Endothelial cell of umbilical vein (primary cell): ENCODE measurements at regions not wholly inside any gene's neighbourhood (a gene's known extent, or its start where the extent isn't known, plus 50 kb on each side); places are given as distances from the start of the nearest gene placed in this dataset.

Experiments
- BruUV-seq: library from RNA; stranded (reverse); fragments of 400-500 nt; replicated peaks from 2 replicates; lab custom pipeline; 2021; lab: Mats Ljungman, UMichigan
- CTCF ChIA-PET: fragments of 300-600, 350-600 bp; sonication (Branson Sonifier 250); formaldehyde crosslinking; loops from one replicate; lab custom pipeline; 2021; ENCODE audit warnings: antibody characterized with exemption, inconsistent platforms; lab: Charles Lee
- POLR2A ChIA-PET: fragments of 300-600, 350-600 bp; sonication (Branson Sonifier 250); formaldehyde crosslinking; loops from one replicate; lab custom pipeline; 2021; ENCODE audit warnings: antibody characterized with exemption, inconsistent platforms; lab: Charles Lee
- DNase-seq: peaks from one replicate; pipeline ENCODE4 v3.0.0-alpha.2; 2011; ENCODE audit warnings: low read depth, low spot score
- FAIRE-seq: peaks from 2 replicates; lab custom pipeline; 2011; peaks lifted over from hg19 to GRCh38; lab: Jason Lieb, UNC
- H2AFZ ChIP-seq: 2 replicates; pipeline ENCODE4 v1.6.0; 2012; ENCODE audit warnings: low read depth, low read length, control low read depth, inconsistent platforms
- H3K27ac ChIP-seq: 2 replicates; pipeline ENCODE4 v1.5.1; 2011; ENCODE audit warnings: low read depth, mild to moderate bottlenecking, control low read depth, low read length, moderate library complexity; ENCODE audit not compliant: insufficient read depth
- H3K27me3 ChIP-seq, 2 experiments: 2 replicates each; pipeline versions ENCODE4 v1.6.0 to v1.6.1; 2011; ENCODE audit warnings: low read length in 2 of 2, mixed read lengths in 1 of 2; ENCODE audit not compliant: control insufficient read depth in 2 of 2, insufficient read depth in 2 of 2
- H3K36me3 ChIP-seq, 2 experiments: 2 replicates in 1 of 2; 3 replicates in 1 of 2; pipeline ENCODE4 v1.5.1; 2011; ENCODE audit warnings: low read length in 2 of 2, mild to moderate bottlenecking in 1 of 2, moderate library complexity in 1 of 2; ENCODE audit not compliant: control insufficient read depth in 2 of 2, insufficient read depth in 2 of 2; ENCODE audit errors: extremely low read depth in 1 of 2
- H3K4me1 ChIP-seq: 3 replicates; pipeline ENCODE4 v1.5.1; 2011; ENCODE audit warnings: mild to moderate bottlenecking, low read length; ENCODE audit not compliant: control insufficient read depth, insufficient read depth; ENCODE audit errors: extremely low read depth
- H3K4me2 ChIP-seq: 2 replicates; pipeline ENCODE4 v1.6.1; 2011; ENCODE audit warnings: low read length, control low read depth, mixed read lengths; ENCODE audit not compliant: insufficient read depth
- H3K4me3 ChIP-seq, 3 experiments: fragments of 200-600 bp in 1 of 3; sonication (generic), shearing (Covaris generic) in 1 of 3; replicated peaks in 1 of 3; 2 replicates each; pipeline ENCODE4 v1.5.1; 2011 to 2016; ENCODE audit warnings: control low read depth in 3 of 3, low read length in 3 of 3, mild to moderate bottlenecking in 2 of 3, inconsistent platforms in 1 of 3, low read depth in 1 of 3, moderate library complexity in 1 of 3; ENCODE audit not compliant: insufficient read depth in 1 of 3
- H3K79me2 ChIP-seq: 2 replicates; pipeline ENCODE4 v1.6.0; 2012; ENCODE audit warnings: low read length, inconsistent platforms; ENCODE audit not compliant: control insufficient read depth, insufficient read depth
- H3K9ac ChIP-seq: replicated peaks from 2 replicates; pipeline ENCODE3; 2011; ENCODE audit warnings: low read length, control low read depth; ENCODE audit not compliant: insufficient read depth; ENCODE audit errors: extremely low read depth
- H3K9me1 ChIP-seq: replicated peaks from 3 replicates; pipeline ENCODE4 v1.6.0; 2011; ENCODE audit warnings: mild to moderate bottlenecking, low read length; ENCODE audit not compliant: control insufficient read depth, insufficient read depth; ENCODE audit errors: extremely low read depth
- H3K9me3 ChIP-seq: replicated peaks from 2 replicates; pipeline ENCODE4 v1.5.1; 2012; ENCODE audit warnings: low read length, inconsistent platforms; ENCODE audit not compliant: control insufficient read depth, insufficient read depth
- H4K20me1 ChIP-seq: replicated peaks from 2 replicates; pipeline ENCODE3; 2011; ENCODE audit warnings: mild to moderate bottlenecking, low read length; ENCODE audit not compliant: control insufficient read depth, insufficient read depth; ENCODE audit errors: extremely low read depth
- EZH2 ChIP-seq: IDR thresholded peaks from 2 replicates; pipeline ENCODE4 v1.6.1; 2012; ENCODE audit warnings: borderline replicate concordance, low read depth, mild to moderate bottlenecking, moderate library complexity, low read length, inconsistent platforms; ENCODE audit not compliant: severe bottlenecking
- FOS ChIP-seq: IDR thresholded peaks from 2 replicates; pipeline ENCODE4 v1.6.1; 2011; ENCODE audit warnings: mild to moderate bottlenecking, low read length, moderate library complexity, borderline replicate concordance; ENCODE audit not compliant: insufficient read depth
- GATA2 ChIP-seq: IDR thresholded peaks from 2 replicates; pipeline ENCODE4 v1.7.0; 2011; ENCODE audit warnings: low read depth, mild to moderate bottlenecking, moderate library complexity, mixed read lengths, low read length; ENCODE audit not compliant: insufficient read length, insufficient read depth
- JUN ChIP-seq: IDR thresholded peaks from 2 replicates; pipeline ENCODE4 v1.6.1; 2011; ENCODE audit warnings: borderline replicate concordance, low read depth; ENCODE audit not compliant: insufficient read length, insufficient read depth
- MYC ChIP-seq: IDR thresholded peaks from one replicate; pipeline ENCODE4 v1.6.1; 2011; ENCODE audit warnings: mild to moderate bottlenecking, low read depth, low read length
- POLR2A ChIP-seq: IDR thresholded peaks from 2 replicates; pipeline ENCODE4 v1.6.1; 2012; ENCODE audit warnings: low read depth, mild to moderate bottlenecking, control low read depth, low read length
- POLR2AphosphoS5 ChIP-seq: IDR thresholded peaks from 2 replicates; pipeline ENCODE4 v1.6.1; 2012; ENCODE audit warnings: low read depth, mild to moderate bottlenecking, control low read depth, low read length, moderate library complexity; ENCODE audit not compliant: insufficient read depth
- dilution Hi-C: fragments of 300-500 bp; cut with MboI; formaldehyde crosslinking; loops from one replicate; pipeline ENCODE4 v1.15.0; 2019; ENCODE audit warnings: low sequenced_read_pairs; ENCODE audit not compliant: extremely low pct_ligation_motif_present
- intact Hi-C: fragments of 100-400 bp; cut with micrococcal nuclease; formaldehyde crosslinking; loops from one replicate; pipeline ENCODE4 v1.10.0; 2022
- TF ChIP-seq, protein P1 (sequence below), 2 donors: IDR thresholded peaks; 1 replicate in 1 of 2; 2 replicates in 1 of 2; pipeline ENCODE4 v1.5.1; 2011; ENCODE audit warnings: low read length in 2 of 2, mild to moderate bottlenecking in 2 of 2, moderate library complexity in 2 of 2, control low read depth in 1 of 2, inconsistent platforms in 1 of 2, low read depth in 1 of 2; ENCODE audit not compliant: insufficient read depth in 1 of 2; ENCODE audit errors: extremely low read depth in 1 of 2
- TF ChIP-seq, protein P2 (sequence below): IDR thresholded peaks from 2 replicates; pipeline ENCODE4 v1.6.1; 2011; ENCODE audit not compliant: insufficient read depth, insufficient read length

GRCh38 chr1:69045572-69045971 is 522.1 kb upstream of the LRRC7 start:
- ChIA-PET CTCF (interaction anchor here (1.4 kb wide), 1 partner anchor 9 kb away, joined by 4 read pairs; no protein-coding TSS in a partner anchor), POLR2A (no interaction called here)
- Histone ChIP-seq H3K79me2 (no peaks in the 10 kb centered on the region), H3K9ac (no peak overlapping the region), H3K36me3 (no peaks in the 10 kb centered on the region), H2AFZ (no peak overlapping the region), H3K4me2 (no peak overlapping the region), H4K20me1 (no peaks in the 10 kb centered on the region), H3K9me1 (no peaks in the 10 kb centered on the region), H3K4me3 (no peak overlapping the region), H3K27ac (no peak overlapping the region), H3K4me1 (no peaks in the 10 kb centered on the region), H3K27me3 (no peaks in the 10 kb centered on the region), H3K9me3 (no peaks in the 10 kb centered on the region)
- intact Hi-C loops (no loop called here), dilution Hi-C loops (no loop called here)
- DNase-seq, result no peak
- no TSS peak for BruUV-seq
- TF ChIP-seq, protein P1, sequence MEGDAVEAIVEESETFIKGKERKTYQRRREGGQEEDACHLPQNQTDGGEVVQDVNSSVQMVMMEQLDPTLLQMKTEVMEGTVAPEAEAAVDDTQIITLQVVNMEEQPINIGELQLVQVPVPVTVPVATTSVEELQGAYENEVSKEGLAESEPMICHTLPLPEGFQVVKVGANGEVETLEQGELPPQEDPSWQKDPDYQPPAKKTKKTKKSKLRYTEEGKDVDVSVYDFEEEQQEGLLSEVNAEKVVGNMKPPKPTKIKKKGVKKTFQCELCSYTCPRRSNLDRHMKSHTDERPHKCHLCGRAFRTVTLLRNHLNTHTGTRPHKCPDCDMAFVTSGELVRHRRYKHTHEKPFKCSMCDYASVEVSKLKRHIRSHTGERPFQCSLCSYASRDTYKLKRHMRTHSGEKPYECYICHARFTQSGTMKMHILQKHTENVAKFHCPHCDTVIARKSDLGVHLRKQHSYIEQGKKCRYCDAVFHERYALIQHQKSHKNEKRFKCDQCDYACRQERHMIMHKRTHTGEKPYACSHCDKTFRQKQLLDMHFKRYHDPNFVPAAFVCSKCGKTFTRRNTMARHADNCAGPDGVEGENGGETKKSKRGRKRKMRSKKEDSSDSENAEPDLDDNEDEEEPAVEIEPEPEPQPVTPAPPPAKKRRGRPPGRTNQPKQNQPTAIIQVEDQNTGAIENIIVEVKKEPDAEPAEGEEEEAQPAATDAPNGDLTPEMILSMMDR (IDR thresholded peaks at IDR 0.05; ENCODE audit: extremely low read depth in 1 of 2, insufficient read depth in 1 of 2, low read depth in 1 of 2, low read length in 2 of 2), result no peak
- no peak for FAIRE-seq

- dilution Hi-C loops, result no loop called here
- Histone ChIP-seq H3K9me1 (no peaks in the 10 kb centered on the region), H3K27ac (no peak overlapping the region), H3K4me1 (no peaks in the 10 kb centered on the region), H3K79me2 (no peaks in the 10 kb centered on the region), H2AFZ (no peak overlapping the region), H3K27me3 (no peaks in the 10 kb centered on the region), H4K20me1 (no peaks in the 10 kb centered on the region), H3K9me3 (no peaks in the 10 kb centered on the region), H3K36me3 (no peaks in the 10 kb centered on the region), H3K9ac (no peak overlapping the region), H3K4me2 (no peak overlapping the region), H3K4me3 (no peak overlapping the region)
- BruUV-seq, result no TSS peak
- DNase-seq (no peak), FAIRE-seq (no peak)
- TF ChIP-seq FOS (no peak), GATA2 (no peak), EZH2 (no peak), JUN (no peak), MYC (no peak), POLR2A (no peak), POLR2AphosphoS5 (no peak)
- TF ChIP-seq, protein P1 (IDR thresholded peaks at IDR 0.05; ENCODE audit: extremely low read depth in 1 of 2, insufficient read depth in 1 of 2, low read depth in 1 of 2, low read length in 2 of 2), result no peak
- TF ChIP-seq, protein P2, sequence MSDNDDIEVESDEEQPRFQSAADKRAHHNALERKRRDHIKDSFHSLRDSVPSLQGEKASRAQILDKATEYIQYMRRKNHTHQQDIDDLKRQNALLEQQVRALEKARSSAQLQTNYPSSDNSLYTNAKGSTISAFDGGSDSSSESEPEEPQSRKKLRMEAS, result no peak
- ChIA-PET POLR2A (no interaction called here), CTCF (interaction anchor here (1.3 kb wide), 1 partner anchor 10 kb away, joined by 4 read pairs; no protein-coding TSS in a partner anchor)
- intact Hi-C loops, result no loop called here
These were observed 512.5 kb upstream of the LRRC7 start for GRCh38 chr1:69055194-69055593.
